Fibroblast of skin of left biceps (primary cell): ENCODE measurements at regions not wholly inside any gene's neighbourhood (a gene's known extent, or its start where the extent isn't known, plus 50 kb on each side); places are given as distances from the start of the nearest gene placed in this dataset.

Source experiments
- DNase-seq, 2 experiments: peaks; one replicate each; pipeline ENCODE4 v3.0.0-alpha.2; 2013; ENCODE audit warnings: low read depth in 2 of 2

- no peak for DNase-seq
These were observed 561.3 kb upstream of the LCORL start for GRCh38 chr4:18582841-18583240.

- DNase-seq = no peak
These were observed 556.8 kb upstream of the LCORL start for GRCh38 chr4:18578307-18578706.

GRCh38 chr4:18572481-18572880 is 550.9 kb upstream of the LCORL start:
- no peak for DNase-seq

- no peak for DNase-seq
These were observed 549.8 kb upstream of the LCORL start for GRCh38 chr4:18571301-18571761.

GRCh38 chr4:18570370-18570769 is 548.8 kb upstream of the LCORL start:
- DNase-seq = no peak

GRCh38 chr4:18568600-18568999 is 547.0 kb upstream of the LCORL start:
- DNase-seq = no peak

GRCh38 chr4:18566970-18567799 is 545.6 kb upstream of the LCORL start:
- no peak for DNase-seq

GRCh38 chr4:18559492-18559891 is 537.9 kb upstream of the LCORL start:
- DNase-seq = no peak

- DNase-seq = no peak
These were observed 534.8 kb upstream of the LCORL start for GRCh38 chr4:18556402-18556801.

GRCh38 chr4:18540349-18540748 is 518.8 kb upstream of the LCORL start:
- DNase-seq = no peak

GRCh38 chr4:18538121-18538520 is 516.6 kb upstream of the LCORL start:
- DNase-seq = no peak

- no peak for DNase-seq
These were observed 514.9 kb upstream of the LCORL start for GRCh38 chr4:18536428-18536827.

- no peak for DNase-seq
These were observed 514.4 kb upstream of the LCORL start for GRCh38 chr4:18535948-18536347.

- no peak for DNase-seq
These were observed 511.8 kb upstream of the LCORL start for GRCh38 chr4:18533262-18533775.

GRCh38 chr4:18531731-18532130 is 510.2 kb upstream of the LCORL start:
- no peak for DNase-seq

- no peak for DNase-seq
These were observed 507.9 kb upstream of the LCORL start for GRCh38 chr4:18529482-18529881.

GRCh38 chr4:18524667-18525066 is 503.1 kb upstream of the LCORL start:
- no peak for DNase-seq

- no peak for DNase-seq
These were observed 496.5 kb upstream of the LCORL start for GRCh38 chr4:18518098-18518497.

GRCh38 chr4:18513861-18514260 is 492.3 kb upstream of the LCORL start:
- DNase-seq = no peak

GRCh38 chr4:18512718-18513117 is 491.2 kb upstream of the LCORL start:
- DNase-seq = no peak

GRCh38 chr4:18511727-18512126 is 490.2 kb upstream of the LCORL start:
- DNase-seq = no peak

- DNase-seq = no peak
These were observed 487.2 kb upstream of the LCORL start for GRCh38 chr4:18508786-18509185.

GRCh38 chr4:18480928-18481327 is 459.4 kb upstream of the LCORL start:
- DNase-seq = no peak

GRCh38 chr4:18480342-18480741 is 458.8 kb upstream of the LCORL start:
- no peak for DNase-seq
